Kidney epithelial cell (primary cell): ENCODE measurements at regions not wholly inside any gene's neighbourhood (a gene's known extent, or its start where the extent isn't known, plus 50 kb on each side); places are given as distances from the start of the nearest gene placed in this dataset.
"Not testable (repeated sequence)": the region's sequence is repeated elsewhere in the genome, so short reads cannot be mapped to it uniquely, and the experiment has no call there.

Source experiments
- DNase-seq: peaks from one replicate; pipeline ENCODE4 v3.0.0-alpha.2; 2010; ENCODE audit warnings: low read depth
- H3K27me3 ChIP-seq: 2 replicates; pipeline ENCODE4 v1.6.0; 2011; ENCODE audit warnings: low read length; ENCODE audit not compliant: control insufficient read depth, insufficient read depth
- H3K36me3 ChIP-seq: 2 replicates; pipeline ENCODE4 v1.5.1; 2011; ENCODE audit warnings: low read length; ENCODE audit not compliant: control insufficient read depth, insufficient read depth
- H3K4me3 ChIP-seq: 2 replicates; pipeline ENCODE4 v1.5.1; 2011; ENCODE audit warnings: low read depth, mild to moderate bottlenecking, control low read depth, low read length
- TF ChIP-seq, protein P1 (sequence below): IDR thresholded peaks from 2 replicates; pipeline ENCODE4 v1.5.1; 2011; ENCODE audit warnings: mild to moderate bottlenecking, moderate library complexity, low read length, control low read depth, inconsistent platforms; ENCODE audit not compliant: insufficient read depth, poor library complexity, severe bottlenecking

DNA sequence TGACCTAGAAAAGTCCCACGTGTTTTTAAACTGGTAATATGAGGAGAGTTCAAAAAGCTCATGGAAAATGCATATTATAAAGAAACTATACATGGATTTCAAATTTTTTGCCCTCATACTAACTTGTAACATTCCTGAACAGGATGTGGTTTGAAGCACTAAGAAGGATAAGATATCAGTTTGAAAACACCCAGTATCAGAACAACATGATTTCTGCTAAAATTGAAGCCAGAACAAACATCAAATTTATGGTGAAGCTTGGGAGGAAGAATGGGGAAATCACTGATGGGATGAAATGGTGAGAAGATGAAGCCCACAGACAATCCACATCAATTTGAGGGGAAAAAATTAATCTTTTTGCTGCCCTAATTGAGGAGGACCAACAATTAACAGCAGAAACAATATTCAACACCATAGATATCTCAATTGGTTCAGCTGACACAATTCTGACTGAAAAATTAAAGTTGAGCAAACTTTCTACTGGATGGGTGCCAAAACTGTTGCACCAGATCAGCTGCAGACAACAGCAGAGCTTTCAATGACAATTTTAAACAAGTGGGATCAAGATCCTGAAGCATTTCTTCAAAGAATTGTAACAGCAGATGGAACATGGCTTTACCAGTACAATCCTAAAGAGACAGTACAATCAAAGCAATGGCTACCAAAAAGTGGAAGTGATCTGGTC, 113.2 kb upstream of the SNX2 start:
- no peak overlapping the region for H3K4me3 ChIP-seq
- no peak for DNase-seq
- H3K27me3 ChIP-seq = no peaks in the 10 kb centered on the region
- H3K36me3 ChIP-seq = no peaks in the 10 kb centered on the region
- TF ChIP-seq, protein P1, sequence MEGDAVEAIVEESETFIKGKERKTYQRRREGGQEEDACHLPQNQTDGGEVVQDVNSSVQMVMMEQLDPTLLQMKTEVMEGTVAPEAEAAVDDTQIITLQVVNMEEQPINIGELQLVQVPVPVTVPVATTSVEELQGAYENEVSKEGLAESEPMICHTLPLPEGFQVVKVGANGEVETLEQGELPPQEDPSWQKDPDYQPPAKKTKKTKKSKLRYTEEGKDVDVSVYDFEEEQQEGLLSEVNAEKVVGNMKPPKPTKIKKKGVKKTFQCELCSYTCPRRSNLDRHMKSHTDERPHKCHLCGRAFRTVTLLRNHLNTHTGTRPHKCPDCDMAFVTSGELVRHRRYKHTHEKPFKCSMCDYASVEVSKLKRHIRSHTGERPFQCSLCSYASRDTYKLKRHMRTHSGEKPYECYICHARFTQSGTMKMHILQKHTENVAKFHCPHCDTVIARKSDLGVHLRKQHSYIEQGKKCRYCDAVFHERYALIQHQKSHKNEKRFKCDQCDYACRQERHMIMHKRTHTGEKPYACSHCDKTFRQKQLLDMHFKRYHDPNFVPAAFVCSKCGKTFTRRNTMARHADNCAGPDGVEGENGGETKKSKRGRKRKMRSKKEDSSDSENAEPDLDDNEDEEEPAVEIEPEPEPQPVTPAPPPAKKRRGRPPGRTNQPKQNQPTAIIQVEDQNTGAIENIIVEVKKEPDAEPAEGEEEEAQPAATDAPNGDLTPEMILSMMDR = no peak

DNA sequence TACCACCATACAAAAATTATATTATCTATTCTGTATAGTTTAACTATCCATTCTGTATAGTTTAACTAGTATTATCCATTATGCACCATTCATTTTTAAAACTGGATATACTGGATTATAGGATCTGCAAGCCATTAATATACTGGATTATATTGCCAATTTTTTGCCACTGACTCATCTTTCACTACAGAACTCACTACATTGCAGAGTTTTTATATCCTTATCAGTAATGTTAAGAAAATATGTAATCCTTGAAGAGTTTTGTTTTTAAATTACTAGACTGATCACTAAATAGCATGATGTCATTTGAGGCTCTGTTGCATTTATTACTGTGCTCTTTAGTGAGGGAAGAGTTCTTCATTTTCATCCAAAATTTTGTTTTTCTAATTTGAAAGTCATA, 109.8 kb upstream of the SNX2 start:
- no peak for DNase-seq
- TF ChIP-seq, protein P1 = no peak
- Histone ChIP-seq H3K4me3 (no peak overlapping the region), H3K36me3 (no peaks in the 10 kb centered on the region), H3K27me3 (no peaks in the 10 kb centered on the region)

DNA sequence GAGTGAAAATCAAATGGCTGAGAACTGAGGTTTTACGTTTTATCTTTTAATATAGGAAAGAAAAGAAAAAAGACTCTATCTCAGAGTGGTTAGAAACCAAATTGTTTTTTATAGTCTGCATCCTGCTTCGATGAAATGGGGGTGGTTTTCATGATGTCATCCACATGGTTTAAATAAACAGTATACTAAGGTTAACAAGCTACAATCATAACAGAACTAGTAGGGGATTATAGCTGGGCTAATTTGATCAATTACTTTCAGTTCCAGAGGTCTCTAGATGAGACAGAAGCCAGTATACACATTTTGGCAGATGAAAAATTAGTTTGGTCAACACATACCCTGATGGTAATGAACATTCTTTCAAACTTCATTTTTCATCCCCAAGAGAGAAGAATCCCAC, 106.3 kb upstream of the SNX2 start:
- DNase-seq = no peak
- Histone ChIP-seq H3K4me3 (no peak overlapping the region), H3K36me3 (no peaks in the 10 kb centered on the region), H3K27me3 (no peaks in the 10 kb centered on the region)
- TF ChIP-seq, protein P1 = no peak

DNA sequence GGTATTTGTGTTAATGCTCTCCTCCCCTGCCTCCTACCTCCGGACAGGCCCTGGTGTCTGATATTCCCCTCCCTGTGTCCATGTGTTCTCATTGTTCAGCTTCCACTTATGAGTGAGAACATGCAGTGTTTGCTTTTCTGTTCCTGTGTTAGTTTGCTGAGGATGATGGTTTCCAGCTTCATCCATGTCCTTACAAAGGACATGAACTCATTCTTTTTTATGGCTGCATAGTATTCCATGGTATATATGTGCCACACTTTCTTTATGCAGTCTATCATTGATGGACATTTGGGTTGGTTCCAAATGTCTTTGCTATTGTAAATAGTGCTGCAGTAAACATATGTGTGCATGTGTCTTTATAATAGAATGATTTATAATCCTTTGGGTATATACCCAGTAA, 105.2 kb upstream of the SNX2 start:
- not testable (repeated sequence) for DNase-seq, H3K4me3 ChIP-seq, H3K27me3 ChIP-seq, H3K36me3 ChIP-seq

DNA sequence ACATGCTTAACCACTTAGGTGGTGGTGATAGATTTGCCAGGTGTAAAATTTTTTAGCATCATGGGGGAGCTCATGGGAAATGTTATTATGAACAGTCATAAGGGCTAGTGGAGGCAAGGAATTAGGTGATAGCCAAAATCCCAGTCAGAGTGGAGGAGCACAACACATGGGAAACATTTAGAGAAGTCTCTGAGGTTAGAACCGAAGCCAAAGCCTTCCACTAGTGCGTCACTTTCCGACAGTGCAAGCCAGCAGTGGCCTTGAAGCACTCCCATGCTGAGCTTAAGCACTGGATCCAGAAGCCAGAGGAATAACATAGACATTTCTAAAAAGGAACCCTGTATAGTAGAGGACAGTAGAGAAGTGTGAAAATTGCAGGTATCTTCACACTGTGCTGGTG, 101.5 kb upstream of the SNX2 start:
- H3K4me3 ChIP-seq = no peak overlapping the region
- H3K27me3 ChIP-seq = no peaks in the 10 kb centered on the region
- TF ChIP-seq, protein P1 = no peak
- H3K36me3 ChIP-seq = no peaks in the 10 kb centered on the region
- no peak for DNase-seq

DNA sequence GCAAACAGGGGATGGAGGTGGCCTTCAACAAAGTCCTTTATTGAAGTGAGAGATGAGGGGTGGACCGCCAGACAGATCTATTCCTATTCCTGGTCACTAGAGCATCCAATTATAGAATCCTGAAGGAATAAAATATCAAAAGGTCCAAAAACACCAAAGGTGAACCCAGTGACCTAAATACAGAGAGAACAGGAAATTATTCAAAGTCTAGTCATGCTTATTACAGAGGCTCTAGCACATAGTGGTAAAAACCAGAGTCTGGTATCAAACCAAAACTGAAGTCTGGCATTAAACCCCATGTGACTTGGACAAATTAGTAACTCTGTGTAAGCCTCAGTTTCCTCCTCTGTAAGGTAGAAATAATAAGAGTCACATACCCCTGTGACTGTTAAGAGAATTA, 100.5 kb upstream of the SNX2 start:
- Histone ChIP-seq H3K27me3 (no peaks in the 10 kb centered on the region), H3K4me3 (no peak overlapping the region), H3K36me3 (no peaks in the 10 kb centered on the region)
- TF ChIP-seq, protein P1 = no peak
- DNase-seq = no peak
